ENCODE measurements at regions not wholly inside any gene's neighbourhood (a gene's known extent, or its start where the extent isn't known, plus 50 kb on each side); places are given as distances from the start of the nearest gene placed in this dataset.

DNA sequence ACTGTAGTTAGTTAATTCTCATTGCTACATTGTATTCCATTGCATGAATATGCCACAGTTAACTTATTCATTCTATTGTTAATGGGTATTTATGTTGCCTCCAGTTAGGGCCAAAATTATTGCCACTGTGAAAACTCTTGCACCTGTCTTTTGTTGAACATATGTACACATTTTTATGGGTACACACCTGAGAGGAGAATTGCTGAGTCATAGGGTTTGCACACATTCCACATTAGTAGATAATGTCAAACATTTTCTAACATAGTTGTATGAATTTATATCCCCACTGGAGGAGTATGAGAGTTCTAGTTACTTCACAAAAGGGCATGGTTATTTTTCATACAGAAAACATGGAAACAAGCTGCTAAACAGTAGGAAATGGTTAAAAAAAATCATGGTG lies 338.4 kb downstream of the FOXO1 start:
- no peak for DNase-seq

DNA sequence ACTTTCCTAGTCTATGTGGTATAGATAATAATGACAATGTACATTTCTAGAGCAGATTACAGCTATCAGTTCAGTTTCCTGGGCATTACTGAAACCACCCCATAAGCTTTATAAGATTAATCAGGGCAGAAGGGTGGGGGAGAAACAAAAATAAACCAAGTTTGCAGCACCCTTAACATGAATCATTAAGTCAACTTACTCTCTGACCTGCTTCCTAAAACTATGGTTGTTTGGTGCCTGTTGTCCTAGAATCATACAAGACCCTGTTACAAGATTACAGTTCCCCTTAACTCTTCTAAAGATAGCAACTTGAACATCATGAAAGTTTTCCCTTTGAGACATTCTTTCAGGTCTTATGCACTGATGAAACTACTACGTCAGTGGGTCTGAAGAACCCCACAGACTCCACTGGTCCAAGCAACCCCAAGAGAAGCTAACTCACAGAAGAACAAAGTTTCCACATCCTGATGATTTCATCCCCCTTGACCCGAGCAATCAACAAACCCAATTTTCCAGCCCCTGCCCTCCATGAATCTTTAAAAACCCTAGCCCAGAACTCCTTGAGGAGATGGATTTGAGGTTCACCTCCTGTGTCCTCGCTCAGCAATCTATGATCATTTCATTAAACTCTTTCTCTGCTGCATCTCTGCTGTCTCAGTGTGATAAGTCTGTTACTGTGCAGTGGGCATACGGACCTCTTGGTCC lies 336.5 kb downstream of the FOXO1 start:
- no peak for DNase-seq

DNA sequence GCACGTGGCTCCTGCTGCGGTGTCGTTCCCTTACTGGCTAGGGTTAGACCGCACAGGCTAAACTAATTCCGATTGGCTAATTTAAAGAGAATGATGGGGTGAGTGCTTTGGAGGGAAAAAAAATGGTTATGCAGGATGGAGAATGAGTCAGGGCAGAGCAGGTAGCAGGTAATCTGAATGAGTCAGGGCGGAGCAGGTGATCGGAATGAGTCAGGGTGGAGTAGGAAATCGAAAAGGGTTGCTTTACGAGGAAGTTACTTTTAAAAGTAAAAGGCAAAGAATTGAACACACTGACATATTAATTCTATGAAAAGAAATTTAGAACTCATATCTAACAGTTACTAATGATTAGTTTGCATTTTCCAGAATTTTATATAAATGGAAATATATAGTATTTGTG lies 335.5 kb downstream of the FOXO1 start:
- DNase-seq: no peak

DNA sequence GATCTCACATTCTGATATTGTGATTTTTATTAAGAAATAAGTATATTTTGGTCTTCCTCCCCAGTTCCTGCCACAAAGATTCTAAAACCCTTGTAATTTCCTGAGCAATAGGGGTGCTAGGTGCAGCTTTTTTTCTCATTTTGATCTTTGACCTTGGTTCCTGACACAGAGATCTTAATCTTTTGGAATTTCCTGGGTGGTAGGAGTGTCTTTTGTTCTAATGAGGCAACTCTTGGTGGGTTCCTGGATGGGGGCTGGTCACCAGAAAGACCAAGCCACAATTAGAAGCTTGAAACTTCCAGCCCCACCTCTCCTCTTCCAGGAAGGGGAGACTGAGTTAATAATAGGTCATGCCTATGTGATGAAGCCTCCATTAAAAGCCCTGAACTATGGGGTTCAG lies 334.6 kb downstream of the FOXO1 start:
- no peak for DNase-seq

DNA sequence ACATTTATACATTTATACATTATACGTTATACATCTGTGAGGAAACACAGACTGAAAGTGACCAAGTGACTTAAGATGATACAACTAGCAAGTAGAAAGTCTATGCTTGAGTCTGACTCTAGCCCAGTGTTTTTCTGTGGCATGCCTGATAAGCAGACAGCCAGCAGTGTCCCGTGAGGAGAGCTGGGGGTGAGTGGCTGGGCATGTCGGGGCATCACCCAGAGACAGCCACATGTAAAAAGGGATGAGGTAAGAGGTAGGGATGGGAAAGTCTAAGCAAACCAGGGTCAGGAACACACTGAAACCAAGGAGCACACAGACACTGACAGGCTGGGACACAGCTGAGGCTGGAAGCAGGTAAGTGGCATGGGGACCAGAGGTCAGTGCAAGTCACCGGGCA lies 333.2 kb downstream of the FOXO1 start:
- no peak for DNase-seq

DNA sequence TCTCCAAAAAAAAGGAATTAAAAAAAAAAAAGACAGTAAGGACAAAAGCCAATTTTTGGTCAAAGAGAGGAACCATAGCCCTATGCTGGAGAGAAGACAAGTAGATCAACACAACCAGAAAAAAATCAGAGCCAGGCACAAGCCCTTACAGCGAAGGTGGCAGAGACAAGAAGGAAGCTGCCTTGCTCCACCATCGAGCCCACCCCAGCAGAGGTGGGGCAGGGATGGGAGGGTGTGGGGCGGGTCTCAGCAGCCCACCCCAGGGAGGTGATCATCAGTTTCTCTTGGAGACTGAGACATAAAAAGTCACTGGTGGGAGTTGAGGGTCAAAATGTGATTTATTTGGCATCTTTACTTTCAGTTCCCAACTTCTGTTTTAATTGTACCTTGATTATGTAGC lies 332.4 kb downstream of the FOXO1 start:
- DNase-seq: no peak

DNA sequence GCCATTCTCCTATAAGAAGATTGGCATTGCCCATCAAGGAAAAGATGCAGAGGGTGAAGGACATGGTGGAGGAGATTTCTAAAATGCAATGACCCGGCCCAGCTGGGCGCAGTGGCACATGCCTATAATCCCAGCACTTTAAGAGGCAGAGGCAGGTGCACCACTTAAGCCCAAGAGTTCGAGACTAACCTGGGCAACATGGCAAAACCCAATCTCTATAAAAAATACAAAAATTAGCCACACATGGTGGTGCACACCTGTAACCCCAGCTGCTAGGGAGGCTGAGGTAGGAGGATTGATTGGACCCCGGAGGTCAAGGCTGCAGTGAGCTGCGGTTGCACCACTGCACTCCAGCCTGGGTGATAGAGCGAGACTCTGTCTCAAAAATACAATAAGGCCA lies 331.8 kb downstream of the FOXO1 start:
- no peak for DNase-seq

DNA sequence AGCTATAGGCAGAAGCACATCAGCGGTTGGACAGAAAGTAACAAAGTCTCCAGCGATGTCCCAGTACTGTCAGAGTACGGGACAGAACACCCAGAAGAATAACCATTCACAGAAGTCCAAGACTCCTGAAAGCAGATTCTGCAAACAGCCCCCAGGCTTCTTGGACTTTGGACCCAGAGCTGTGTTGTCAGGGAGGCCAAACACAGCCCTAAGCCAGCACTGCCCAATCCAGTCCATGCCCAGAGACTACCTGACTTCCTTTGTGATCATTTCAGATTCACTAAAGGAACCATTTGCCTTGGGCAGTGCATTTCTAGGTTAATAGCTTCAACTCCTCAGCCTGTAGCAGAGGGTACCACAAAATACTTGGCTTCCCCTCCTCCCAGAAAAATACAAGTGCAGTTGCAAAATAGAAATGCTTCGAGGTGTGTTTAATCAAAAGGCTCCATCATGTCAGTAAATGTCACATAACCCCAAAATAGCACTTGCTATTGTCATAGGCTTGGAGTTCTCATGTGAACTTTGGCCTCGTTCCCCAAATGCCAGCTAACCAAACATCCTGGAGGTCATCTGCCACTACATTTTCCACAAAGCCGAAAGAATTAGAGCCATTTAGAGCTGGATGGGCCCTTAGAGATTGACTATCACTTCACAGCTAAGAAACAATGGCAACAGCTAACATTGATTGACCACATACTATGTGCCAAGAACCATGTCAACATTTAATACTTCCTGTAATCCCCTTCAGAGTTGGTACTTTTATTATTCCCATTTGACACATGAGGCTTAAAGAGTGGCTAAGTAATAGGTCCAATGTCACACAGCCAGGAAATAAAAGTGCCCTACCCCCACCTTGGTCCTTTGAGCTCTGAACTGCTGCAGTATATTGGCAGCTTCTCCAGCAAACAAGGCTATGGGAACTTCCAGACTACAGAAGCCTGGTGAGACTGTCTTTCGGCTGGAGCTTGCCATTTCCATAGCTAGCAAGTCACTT lies 329.9 kb downstream of the FOXO1 start:
- DNase-seq: no peak

DNA sequence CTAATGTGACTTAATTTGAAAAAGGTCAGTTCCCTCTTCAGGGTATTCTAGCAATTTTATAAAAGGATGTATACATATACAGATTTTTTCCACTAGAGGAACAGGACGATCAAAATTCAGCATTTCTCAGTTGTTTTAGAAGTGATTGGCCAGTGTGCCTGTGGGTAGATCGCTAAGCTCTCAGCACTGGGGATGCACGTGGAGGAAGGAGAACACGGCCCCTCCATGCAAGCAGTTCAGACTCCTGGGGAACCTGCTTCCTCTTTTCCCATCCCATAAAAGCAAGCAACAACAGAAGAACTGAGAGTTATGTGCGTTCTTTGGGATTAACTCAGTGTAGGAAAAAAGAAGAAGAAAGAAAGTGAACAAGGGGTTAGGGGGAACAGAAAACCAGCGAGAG lies 328.8 kb downstream of the FOXO1 start:
- DNase-seq: no peak

DNA sequence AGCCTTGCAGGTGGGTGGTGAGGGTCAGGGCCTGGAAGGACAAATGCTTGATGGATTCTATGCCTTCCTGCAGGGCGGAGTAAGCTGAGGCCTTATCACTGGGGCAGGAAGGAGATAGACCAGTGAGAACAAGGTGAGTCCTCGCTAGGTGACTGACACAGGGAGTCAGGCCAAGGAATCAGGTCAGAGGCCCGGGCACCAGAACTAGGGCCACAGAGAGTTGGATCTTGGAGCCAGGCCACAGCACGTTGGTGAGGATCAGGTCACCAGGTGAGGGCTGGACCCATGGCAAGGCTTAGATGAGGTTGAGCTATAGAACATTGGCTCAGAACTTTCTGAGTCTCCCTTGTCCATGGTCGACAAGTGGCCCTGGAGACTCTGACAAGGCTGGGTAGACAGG lies 328.2 kb downstream of the FOXO1 start:
- no peak for DNase-seq

DNA sequence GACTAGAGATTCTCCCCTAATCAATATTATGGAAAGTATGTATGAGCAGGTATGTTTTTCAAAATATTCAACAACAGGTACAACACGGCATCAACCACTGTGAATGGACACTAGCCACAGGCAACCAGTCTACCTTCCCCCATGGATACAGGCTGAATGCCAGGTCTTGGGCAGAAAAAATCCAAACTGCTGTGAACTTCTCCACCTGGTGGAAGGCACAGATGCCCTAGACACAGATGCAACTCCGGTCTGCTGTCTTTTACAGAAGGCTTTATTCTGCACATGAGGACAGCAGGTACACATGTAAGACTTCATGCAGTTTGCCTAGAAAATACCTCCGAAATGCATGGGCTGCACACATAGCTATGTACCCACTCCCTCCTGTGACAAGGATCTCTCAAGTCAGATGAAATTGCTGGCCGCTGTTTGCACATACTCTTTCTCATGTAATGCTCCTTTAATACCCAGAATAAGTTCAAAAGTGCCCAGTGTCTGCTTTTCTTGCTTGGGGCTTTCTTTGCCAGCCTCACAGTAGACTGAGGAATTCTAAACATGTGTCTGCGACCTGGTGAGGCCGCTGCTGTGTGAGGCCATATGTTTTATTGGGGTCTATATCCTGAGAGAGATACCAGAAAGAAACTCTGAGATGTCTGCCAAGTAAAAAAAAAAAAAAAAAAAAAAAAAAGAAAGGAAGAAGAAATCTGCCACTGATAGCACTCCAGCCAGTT lies 325.9 kb downstream of the FOXO1 start:
- DNase-seq: no peak

DNA sequence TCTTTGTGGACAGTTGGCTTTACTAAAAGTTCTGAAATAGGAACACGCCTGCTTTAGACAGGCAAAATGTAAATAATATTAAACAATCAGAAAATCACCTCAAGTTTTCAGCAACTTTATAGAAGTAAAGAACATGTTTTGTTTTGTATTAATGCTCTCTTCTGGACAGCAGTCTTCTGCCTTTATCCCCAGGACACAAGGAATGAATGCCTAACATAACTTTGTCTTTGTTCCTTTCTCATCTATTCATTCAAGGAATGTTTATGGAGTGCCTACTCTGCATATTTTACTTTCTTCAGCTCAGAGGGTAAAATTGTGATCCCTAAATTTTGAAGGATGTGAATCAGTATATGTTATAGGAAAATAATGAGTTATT lies 325.4 kb downstream of the FOXO1 start:
- DNase-seq: no peak

DNA sequence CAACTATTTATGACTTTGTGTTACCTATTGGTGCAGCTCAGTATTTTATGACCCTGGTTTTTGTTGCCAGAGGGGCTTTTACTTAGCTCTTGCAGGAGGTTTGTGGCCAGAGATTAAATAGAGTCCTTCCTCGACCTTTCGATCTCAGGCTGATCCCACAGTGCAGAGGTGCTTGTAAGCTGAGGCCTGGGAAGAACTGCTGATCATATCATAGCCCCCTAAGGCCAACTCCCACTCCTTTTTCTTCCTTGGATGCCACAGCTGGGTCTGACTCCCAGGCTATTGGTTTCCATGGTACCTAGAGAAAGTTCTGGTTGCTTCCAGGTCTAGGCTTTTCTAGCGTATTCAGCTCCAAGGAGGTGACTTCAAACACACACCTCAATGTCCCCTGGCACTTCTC lies 324.9 kb downstream of the FOXO1 start:
- DNase-seq: no peak

DNA sequence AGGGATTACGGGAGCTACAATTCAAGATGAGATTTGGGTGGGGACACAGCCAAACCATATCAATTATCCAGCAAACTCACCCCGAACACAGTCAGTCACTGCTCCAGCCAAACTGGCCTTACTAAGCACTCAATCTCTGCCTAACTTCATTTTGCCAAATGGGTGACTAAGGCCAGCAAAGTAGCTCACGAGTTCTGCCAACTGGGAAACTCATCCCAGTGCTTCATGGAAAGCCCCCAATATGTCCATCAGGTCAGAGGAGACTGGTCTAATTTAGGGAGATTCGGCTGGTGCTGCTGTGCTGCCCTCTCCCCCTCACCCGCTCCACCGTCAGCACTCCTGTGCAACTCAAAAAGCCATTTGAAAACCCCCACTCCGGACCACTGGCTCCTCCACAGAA lies 324.0 kb downstream of the FOXO1 start:
- no peak for DNase-seq

DNA sequence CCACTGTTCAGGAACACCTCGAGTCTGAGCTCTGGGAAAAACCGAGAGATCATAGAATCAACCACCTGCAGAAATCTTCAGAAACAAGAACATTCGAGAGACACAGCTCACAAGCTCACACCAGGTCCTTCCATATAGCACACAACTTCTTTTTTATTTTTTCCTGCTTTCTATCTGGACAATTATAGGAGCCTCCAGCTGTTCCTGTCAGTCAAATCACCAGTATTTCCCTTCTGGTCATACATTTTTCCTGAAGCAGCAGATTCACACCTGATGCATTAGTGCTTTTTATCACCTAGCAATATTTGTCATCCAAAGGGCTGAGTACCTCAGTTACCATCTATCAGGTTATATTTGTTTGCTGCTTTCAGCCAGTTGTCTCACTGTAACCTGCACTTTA lies 323.5 kb downstream of the FOXO1 start:
- DNase-seq: no peak

DNA sequence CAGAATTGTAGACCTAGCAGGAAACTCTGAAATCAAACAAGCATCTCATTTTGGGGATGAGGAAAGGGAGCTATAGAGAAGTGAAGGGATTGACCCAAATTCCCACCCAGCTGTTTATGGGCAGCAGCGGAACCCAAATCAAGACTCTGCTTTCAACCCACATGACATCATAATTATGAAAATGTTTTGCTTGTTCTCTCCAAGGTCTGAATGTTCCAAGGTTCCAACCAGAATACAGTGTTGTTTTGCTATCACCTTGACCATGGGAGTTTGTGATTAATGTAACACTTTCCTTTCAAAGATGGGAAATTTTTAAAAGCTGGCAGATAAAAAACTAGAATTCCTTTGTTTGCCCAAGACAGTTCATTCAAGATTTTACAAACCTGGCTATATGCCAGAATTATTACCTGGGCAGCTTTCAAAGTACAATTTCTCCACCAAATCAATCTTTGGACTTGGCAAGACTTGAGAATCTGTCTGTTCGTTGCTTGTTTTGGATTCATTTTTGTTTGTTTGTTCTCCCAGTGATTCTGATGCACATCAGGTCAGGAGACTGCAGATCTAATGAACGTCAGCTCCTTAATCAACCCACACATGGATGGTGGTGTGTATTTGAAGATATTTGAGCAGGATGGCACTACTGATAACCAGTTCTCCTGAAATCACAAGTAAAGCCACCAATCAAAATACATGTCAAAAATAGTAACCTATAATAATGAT lies 322.7 kb downstream of the FOXO1 start:
- DNase-seq: no peak

DNA sequence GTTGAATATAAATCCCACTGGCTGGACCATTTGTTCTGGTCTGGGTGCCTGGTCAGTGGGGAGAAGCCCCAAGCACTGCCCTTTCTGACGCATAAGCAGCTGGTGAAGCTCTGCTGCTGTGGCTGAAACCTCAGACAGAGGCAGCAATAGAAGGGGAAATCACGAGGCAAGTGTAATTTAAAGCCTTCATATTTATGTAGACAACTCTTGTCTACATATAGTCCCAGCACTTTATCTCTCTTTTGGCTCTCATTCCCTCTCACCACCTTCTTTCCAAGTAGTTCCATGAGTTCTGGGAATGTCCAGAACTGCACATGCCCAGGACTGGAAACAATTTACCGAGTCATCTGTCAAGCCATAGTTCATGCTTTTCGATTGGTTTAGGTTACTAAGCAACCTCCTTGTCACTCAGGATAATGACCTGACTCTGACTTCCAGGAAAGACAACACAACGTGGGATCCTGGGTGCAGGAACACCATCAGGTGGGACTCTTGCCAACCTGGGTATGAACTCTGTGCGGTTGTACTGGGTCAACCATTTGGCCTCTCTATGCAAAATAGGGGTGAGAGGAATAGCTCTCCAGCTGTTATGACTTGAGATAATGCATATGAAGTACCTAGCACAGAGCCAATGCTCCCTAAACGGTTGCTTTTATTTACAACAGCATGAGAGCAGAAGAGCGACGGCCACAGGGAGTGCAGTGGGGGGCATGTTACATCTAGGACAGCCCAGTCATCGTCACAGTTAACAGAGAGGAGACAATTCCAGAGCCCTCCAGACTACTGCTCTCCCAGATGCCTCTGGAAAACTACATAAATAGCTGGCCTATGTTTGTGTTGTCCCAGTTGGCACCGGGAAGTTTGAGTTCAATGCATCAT lies 321.9 kb downstream of the FOXO1 start:
- DNase-seq: no peak

DNA sequence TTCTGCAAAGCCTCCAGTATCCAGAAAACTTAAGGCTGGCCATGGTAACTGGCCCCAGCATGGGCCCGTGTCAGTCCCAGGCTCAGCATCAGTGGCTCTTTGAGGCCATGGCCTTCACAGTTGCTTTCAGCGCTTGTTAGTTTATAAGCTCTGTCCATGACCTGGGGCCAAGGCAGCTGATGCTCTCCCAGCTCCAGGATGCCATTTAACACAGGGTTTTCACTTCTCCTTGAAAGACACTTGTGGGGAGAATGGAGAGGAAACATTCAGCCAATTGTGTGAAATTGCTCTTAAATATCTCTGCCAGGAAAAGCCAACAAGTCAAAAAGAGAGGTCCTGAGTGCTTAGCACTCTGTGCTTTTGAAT lies 321.3 kb downstream of the FOXO1 start:
- DNase-seq: no peak

DNA sequence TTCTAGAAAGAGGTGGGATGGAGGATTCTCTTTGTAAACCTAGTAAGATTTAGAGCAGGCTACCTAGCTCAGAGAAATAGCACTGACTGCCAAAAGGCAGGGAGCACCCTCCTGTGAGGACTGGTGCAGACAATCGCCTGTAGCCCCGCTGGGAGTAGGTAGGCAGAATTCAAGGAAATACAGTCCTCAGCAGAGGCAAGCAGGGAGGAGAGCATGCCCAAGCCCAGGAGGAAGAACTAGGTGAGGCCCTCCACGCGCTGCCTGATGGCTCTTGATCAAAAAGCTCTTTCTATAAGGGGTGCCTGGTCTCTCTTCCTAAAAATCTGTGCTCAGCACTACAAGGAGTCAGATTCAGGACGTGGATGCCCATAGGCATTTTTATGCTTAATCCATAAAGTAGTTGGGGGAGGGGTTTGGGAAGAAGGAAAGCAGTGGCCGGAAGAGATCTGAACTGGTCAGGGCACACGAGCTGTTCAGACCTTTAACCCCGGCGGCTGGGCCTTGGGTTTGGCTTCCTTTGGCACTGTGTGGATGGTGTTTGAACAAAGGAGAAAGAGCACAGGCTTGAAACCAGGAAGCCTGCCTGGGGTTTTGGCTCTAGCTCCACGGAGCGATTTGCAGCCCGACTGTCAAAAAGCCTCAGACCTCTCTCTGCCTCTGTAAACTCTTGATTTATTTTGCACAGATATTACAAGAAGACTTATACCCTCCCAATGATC lies 320.6 kb downstream of the FOXO1 start:
- DNase-seq: no peak

DNA sequence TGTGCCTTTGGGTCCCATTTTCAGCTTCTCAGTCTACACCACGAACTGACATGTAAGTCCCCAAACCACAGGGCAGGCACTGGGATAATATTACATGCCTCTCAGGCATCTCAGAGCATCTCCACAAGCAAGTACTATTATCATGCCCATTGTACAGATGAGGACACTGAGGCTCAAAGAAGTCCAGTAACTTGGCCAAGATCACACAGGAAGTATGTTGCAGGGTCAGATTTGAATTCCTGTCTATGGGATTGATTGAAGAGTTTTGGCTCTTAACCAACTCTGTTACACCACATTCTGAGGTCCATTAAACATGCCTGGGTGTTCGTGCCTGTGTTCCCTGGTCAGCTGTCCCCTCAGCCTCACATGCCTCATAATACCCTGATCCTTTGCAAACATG lies 319.8 kb downstream of the FOXO1 start:
- no peak for DNase-seq

DNA sequence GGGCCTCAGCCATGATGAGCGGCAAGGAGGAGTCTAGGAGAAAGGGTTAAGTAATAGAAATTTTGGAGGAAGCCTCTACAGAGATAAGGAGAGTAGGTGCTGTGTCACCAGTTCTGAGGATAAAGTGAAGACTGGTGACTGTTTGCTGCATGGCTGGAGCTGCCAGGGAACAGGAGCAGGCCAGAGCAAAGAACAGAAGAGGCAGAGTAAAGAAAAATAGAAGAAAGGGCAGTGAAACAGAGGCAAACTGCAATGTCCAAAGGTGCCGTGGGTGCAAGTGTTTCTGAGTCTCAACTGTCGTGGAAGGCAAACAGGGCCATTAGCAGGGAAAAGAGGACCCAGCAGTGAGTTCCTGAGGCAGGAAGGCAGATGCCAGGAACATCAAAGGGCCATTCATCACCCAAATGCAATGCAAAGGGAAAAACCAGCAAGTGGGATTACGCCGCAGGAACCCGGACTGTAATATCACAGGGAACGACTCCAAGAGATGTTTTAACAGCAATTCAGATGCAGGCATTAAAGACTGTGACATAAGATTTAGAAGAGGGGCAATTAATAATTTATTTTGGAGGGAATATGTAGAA lies 318.3 kb downstream of the FOXO1 start:
- DNase-seq: no peak
